A549 (cell line): ENCODE measurements at regions not wholly inside any gene's neighbourhood (a gene's known extent, or its start where the extent isn't known, plus 50 kb on each side); places are given as distances from the start of the nearest gene placed in this dataset.

Experiments used
- CBX8 ChIP-seq: fragments of 200-600 bp; sonication (generic); IDR thresholded peaks from 2 replicates; pipeline ENCODE4 v1.6.1; 2016
- EP300 ChIP-seq, 2 experiments: fragments of >200 bp; sonication (Bioruptor Twin); formaldehyde crosslinking; IDR thresholded peaks; 2 replicates in 1 of 2; 3 replicates in 1 of 2; pipeline ENCODE4 v1.6.1; 2016 to 2017
- ESRRA ChIP-seq: fragments of 150-350 bp; IDR thresholded peaks from 2 replicates; pipeline ENCODE4 v1.6.1; 2014; ENCODE audit warnings: mild to moderate bottlenecking, low read length, borderline replicate concordance
- JUN ChIP-seq, 2 experiments: fragments of >200 bp; sonication (Bioruptor Twin); formaldehyde crosslinking; IDR thresholded peaks; 2 replicates in 1 of 2; 3 replicates in 1 of 2; pipeline ENCODE4 v1.6.1; 2016 to 2017
- MAFK ChIP-seq: fragments of 450-650 bp; IDR thresholded peaks from 2 replicates; pipeline ENCODE4 v1.6.1; 2014; ENCODE audit not compliant: partially characterized antibody
- MAZ ChIP-seq: fragments of 150-350 bp; IDR thresholded peaks from 2 replicates; pipeline ENCODE4 v1.6.1; 2014; ENCODE audit warnings: antibody characterized with exemption, low read depth, low read length, borderline replicate concordance
- POLR2A ChIP-seq: IDR thresholded peaks from 2 replicates; pipeline ENCODE4 v1.6.1; 2012; ENCODE audit warnings: mild to moderate bottlenecking, low read length
- RAD21 ChIP-seq, 2 experiments: fragments of >200 bp in 1 of 2; sonication (Bioruptor Twin) in 1 of 2; formaldehyde crosslinking in 1 of 2; IDR thresholded peaks in 1 of 2; conservative IDR thresholded peaks in 1 of 2; 2 replicates in 1 of 2; 3 replicates in 1 of 2; pipeline ENCODE4 v1.6.1; 2012 to 2018; ENCODE audit warnings: inconsistent platforms in 1 of 2
- RCOR1 ChIP-seq: fragments of 150-350 bp; IDR thresholded peaks from 2 replicates; pipeline ENCODE4 v1.6.1; 2014; ENCODE audit warnings: antibody characterized with exemption, low read length, low read depth
- REST ChIP-seq: fragments of 200-600 bp; sonication (generic); IDR thresholded peaks from 2 replicates; pipeline ENCODE4 v1.6.1; 2016; ENCODE audit warnings: antibody characterized with exemption, mild to moderate bottlenecking, moderate library complexity
- RFX5 ChIP-seq: fragments of 450-650 bp; IDR thresholded peaks from 2 replicates; pipeline ENCODE4 v1.7.1; 2014; ENCODE audit warnings: antibody characterized with exemption, mild to moderate bottlenecking, moderate library complexity
- TF ChIP-seq, protein P1 (sequence below): fragments of >200 bp; sonication (Bioruptor Twin); formaldehyde crosslinking; IDR thresholded peaks from 3 replicates; pipeline ENCODE4 v1.5.1; 2016
- TF ChIP-seq, protein P2 (sequence below): fragments of 450-650 bp; IDR thresholded peaks from 2 replicates; pipeline ENCODE4 v1.6.1; 2014; ENCODE audit warnings: antibody characterized with exemption

DNA sequence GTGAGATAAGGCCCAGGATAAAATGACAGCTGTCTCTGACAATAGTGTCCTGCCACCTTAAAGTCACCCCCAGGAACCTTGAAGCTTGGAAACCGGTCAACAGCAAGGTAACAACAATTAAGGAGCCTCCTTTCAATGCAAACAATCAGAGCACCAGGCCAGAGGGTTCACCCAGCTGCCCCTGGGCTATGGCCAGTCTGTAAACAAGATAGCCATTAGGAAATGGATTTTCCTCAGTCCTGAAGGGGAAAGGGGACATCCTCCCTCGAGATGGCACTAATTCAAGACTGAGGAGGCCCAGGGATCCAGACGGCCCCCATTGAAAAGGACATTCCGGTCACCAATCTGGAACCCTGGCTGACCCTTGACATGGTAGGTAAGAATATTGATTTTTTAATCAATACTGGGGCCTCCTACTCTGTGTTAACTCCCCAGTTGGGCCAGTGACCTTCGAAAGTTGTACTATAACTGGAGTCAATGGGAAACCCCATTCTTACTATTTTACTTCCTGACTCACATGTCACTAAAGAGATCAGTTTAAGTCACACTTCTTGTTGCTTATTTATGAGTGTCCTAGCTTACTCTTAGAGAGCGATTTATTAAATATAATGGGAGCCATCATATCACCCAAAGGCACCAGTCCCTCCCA is 61.7 kb upstream of the CT45A1 start:
- TF ChIP-seq RAD21 (conservative IDR thresholded peaks at IDR 0.05 in 1 of 2, IDR thresholded peaks at IDR 0.05 in 1 of 2) (no peak), MAFK (no peak), RCOR1 (no peak), REST (no peak), MAZ (no peak), EP300 (IDR thresholded peaks at IDR 0.05) (no peak), ESRRA (no peak), RFX5 (no peak), POLR2A (no peak), JUN (IDR thresholded peaks at IDR 0.05) (no peak), CBX8 (no peak)
- TF ChIP-seq, protein P1, sequence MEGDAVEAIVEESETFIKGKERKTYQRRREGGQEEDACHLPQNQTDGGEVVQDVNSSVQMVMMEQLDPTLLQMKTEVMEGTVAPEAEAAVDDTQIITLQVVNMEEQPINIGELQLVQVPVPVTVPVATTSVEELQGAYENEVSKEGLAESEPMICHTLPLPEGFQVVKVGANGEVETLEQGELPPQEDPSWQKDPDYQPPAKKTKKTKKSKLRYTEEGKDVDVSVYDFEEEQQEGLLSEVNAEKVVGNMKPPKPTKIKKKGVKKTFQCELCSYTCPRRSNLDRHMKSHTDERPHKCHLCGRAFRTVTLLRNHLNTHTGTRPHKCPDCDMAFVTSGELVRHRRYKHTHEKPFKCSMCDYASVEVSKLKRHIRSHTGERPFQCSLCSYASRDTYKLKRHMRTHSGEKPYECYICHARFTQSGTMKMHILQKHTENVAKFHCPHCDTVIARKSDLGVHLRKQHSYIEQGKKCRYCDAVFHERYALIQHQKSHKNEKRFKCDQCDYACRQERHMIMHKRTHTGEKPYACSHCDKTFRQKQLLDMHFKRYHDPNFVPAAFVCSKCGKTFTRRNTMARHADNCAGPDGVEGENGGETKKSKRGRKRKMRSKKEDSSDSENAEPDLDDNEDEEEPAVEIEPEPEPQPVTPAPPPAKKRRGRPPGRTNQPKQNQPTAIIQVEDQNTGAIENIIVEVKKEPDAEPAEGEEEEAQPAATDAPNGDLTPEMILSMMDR = no peak
- TF ChIP-seq, protein P2, sequence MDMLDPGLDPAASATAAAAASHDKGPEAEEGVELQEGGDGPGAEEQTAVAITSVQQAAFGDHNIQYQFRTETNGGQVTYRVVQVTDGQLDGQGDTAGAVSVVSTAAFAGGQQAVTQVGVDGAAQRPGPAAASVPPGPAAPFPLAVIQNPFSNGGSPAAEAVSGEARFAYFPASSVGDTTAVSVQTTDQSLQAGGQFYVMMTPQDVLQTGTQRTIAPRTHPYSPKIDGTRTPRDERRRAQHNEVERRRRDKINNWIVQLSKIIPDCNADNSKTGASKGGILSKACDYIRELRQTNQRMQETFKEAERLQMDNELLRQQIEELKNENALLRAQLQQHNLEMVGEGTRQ = no peak
